Bronchial epithelial cell (primary cell): ENCODE measurements at regions not wholly inside any gene's neighbourhood (a gene's known extent, or its start where the extent isn't known, plus 50 kb on each side); places are given as distances from the start of the nearest gene placed in this dataset.

Experiments
- DNase-seq: peaks from one replicate; pipeline ENCODE4 v3.0.0-alpha.2; 2010; ENCODE audit warnings: low read depth
- FAIRE-seq: peaks from 2 replicates; lab custom pipeline; 2011; peaks lifted over from hg19 to GRCh38; lab: Jason Lieb, UNC
- H3K27me3 ChIP-seq: 2 replicates; pipeline ENCODE4 v1.5.1; 2011; ENCODE audit warnings: low read length; ENCODE audit not compliant: control insufficient read depth, insufficient read depth
- H3K36me3 ChIP-seq: 2 replicates; pipeline ENCODE4 v1.5.1; 2011; ENCODE audit warnings: low read length; ENCODE audit not compliant: control insufficient read depth, insufficient read depth
- H3K4me3 ChIP-seq: 2 replicates; pipeline ENCODE4 v1.5.1; 2011; ENCODE audit warnings: mild to moderate bottlenecking, low read depth, low read length, control low read depth
- TF ChIP-seq, protein P1 (sequence below): IDR thresholded peaks from 2 replicates; pipeline ENCODE4 v1.5.1; 2011; ENCODE audit warnings: mild to moderate bottlenecking, moderate library complexity, low read length, control low read depth, inconsistent platforms; ENCODE audit not compliant: insufficient read depth, severe bottlenecking

DNA sequence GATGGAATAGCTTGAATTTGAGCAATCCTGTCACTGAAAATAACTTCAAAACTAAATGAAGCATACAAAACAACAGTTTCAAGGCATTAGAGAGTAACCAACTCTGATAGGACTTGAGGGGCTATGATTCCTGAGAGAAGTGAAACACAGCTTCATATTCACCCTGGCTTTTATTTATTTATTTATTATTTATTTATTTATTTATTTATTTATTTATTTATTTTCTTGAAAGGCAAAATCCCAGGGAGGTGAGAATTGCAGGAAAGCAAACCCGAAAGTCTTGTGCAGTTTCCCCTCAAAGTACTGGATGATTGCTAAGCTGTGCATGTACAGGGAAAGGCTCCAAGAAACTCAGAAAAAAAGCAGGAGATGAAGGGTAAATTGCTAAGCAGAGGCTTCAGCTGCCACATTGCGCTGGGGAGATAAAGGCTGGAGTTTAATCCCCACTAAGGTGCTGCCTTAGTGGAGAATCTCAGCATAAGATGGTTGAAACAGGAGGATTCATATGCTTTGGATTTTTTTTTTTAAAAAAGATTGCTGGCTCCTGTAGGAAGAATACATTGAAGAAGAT lies 72.9 kb upstream of the COL24A1 start:
- H3K36me3 ChIP-seq: no peaks in the 10 kb centered on the region
- no peak for FAIRE-seq
- H3K4me3 ChIP-seq: no peak overlapping the region
- no peak for DNase-seq
- no peaks in the 10 kb centered on the region for H3K27me3 ChIP-seq
- TF ChIP-seq, protein P1, sequence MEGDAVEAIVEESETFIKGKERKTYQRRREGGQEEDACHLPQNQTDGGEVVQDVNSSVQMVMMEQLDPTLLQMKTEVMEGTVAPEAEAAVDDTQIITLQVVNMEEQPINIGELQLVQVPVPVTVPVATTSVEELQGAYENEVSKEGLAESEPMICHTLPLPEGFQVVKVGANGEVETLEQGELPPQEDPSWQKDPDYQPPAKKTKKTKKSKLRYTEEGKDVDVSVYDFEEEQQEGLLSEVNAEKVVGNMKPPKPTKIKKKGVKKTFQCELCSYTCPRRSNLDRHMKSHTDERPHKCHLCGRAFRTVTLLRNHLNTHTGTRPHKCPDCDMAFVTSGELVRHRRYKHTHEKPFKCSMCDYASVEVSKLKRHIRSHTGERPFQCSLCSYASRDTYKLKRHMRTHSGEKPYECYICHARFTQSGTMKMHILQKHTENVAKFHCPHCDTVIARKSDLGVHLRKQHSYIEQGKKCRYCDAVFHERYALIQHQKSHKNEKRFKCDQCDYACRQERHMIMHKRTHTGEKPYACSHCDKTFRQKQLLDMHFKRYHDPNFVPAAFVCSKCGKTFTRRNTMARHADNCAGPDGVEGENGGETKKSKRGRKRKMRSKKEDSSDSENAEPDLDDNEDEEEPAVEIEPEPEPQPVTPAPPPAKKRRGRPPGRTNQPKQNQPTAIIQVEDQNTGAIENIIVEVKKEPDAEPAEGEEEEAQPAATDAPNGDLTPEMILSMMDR: no peak

DNA sequence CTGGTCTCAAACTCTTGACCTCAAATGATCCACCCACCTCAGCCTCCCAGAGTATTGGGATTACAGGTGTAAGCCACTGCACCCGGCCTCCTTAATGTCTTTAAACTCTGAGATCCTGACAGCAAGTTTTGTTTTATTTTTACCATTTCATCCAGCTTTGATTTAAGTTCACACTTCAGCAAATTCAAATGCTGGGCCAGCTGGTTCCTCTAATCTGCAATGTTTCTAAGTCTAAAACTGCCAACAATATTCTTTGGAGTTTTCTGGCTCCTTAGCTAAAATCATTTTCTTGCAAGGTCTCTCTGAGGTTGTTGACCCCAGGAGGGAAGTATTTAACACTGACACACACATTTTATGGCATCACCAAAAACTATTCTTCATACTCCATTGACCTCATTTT lies 72.0 kb upstream of the COL24A1 start:
- H3K4me3 ChIP-seq: no peak overlapping the region
- TF ChIP-seq, protein P1: no peak
- DNase-seq (no peak), FAIRE-seq (no peak)
- no peaks in the 10 kb centered on the region for H3K27me3 ChIP-seq
- H3K36me3 ChIP-seq: no peaks in the 10 kb centered on the region

DNA sequence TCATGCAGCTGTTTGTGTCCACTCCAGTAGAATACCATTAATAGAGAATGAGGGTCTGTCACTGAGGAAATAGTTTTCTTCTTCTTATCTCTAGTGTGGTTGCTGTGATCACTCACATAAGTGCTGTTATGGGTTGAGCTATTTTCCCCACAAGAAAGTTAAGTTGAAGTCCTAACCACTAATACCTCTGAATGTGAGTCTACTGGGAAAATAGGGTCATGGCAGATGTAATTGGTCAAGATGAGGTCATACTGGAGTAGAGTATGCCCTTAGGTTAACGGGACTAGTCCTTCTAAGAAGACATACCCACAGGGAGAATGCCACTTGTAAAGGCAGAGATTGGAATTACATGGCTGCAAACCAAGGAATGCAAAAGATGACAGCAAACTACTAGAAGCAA lies 70.5 kb upstream of the COL24A1 start:
- no peak for DNase-seq
- Histone ChIP-seq H3K36me3 (no peaks in the 10 kb centered on the region), H3K27me3 (no peaks in the 10 kb centered on the region), H3K4me3 (no peak overlapping the region)
- no peak for FAIRE-seq
- TF ChIP-seq, protein P1: no peak

DNA sequence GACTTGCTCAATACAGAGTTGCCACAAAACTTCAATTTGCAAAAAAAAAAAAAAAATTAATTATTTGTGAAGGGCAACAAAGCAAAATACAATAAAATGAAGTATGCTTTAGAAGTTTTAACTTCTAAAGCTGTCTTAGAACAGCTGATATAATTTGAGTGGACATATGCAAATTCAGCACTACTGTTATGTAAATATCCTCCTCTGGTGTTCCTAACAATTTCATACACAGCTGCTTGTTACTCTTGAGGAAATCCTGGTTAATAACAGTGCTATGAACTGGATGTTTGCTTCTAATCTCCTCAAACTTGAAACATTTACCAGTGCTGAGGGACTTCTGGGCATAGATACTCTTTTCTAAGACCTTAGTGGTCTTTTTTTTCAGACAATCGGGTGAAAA lies 69.6 kb upstream of the COL24A1 start:
- H3K27me3 ChIP-seq: no peaks in the 10 kb centered on the region
- TF ChIP-seq, protein P1: no peak
- DNase-seq (no peak), FAIRE-seq (no peak)
- H3K4me3 ChIP-seq: no peak overlapping the region
- H3K36me3 ChIP-seq: no peaks in the 10 kb centered on the region

DNA sequence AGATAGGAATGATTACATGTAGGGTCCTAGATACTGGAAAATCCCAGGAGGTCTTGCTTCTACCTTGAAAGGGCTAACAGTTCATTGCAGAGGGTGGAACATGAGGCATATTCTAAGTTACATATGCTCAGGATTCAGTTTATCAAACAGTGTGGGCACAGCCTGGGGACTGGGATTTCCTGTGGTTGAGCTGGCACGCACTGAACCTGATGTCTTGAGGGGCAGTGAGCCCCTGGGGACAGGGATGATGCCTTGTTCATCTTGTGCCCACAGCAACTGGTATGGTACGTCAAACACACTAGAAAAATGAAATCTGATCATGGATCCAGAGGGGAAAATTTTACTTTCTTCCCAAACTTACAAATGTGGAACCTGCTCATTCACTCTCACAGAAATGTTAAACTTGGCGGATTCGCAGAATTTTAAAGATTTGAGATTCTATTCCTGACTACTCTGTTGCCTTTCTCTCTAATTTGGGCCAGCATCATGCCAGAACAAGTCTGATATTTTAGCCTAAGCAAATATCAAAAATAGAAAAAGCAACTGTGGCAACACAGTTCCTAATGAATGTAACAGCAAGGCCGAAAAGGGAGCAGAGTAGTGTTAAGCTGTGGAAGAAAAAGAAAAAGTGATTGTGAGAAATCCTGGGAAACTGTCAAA lies 68.2 kb upstream of the COL24A1 start:
- TF ChIP-seq, protein P1: no peak
- Histone ChIP-seq H3K4me3 (no peak overlapping the region), H3K27me3 (no peaks in the 10 kb centered on the region), H3K36me3 (no peaks in the 10 kb centered on the region)
- no peak for FAIRE-seq
- no peak for DNase-seq

DNA sequence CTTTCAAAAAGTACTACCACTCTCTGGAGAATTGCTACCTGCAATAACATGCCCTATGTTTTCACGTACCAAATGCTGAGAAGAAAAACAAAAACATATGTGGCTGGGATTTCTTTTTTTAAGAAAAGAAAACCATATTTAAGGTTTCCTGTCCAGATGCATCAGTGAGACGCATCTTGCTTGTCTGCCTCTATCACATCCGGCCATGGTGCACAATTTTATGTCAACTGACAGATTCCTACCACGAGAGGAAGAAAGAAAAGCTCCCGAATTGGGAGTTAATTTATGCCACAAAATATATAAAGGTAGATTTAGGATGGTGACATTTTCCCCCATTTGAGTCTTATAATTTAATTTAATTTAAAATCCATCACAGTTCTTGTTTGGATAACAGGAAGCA lies 62.3 kb upstream of the COL24A1 start:
- no peak for DNase-seq
- Histone ChIP-seq H3K4me3 (no peak overlapping the region), H3K27me3 (no peaks in the 10 kb centered on the region), H3K36me3 (no peaks in the 10 kb centered on the region)
- TF ChIP-seq, protein P1: no peak
- FAIRE-seq: no peak
